GM23338 (cell line): ENCODE measurements at regions not wholly inside any gene's neighbourhood (a gene's known extent, or its start where the extent isn't known, plus 50 kb on each side); places are given as distances from the start of the nearest gene placed in this dataset.

ENCODE experiments used
- CTCF ChIP-seq, 2 experiments: fragments of 200-600 bp in 1 of 2; sonication (generic) in 1 of 2; conservative IDR thresholded peaks; 2 replicates each; pipeline versions ENCODE4 v1.5.1 to v1.6.1; 2016 to 2017; ENCODE audit warnings: antibody characterized with exemption in 2 of 2, low read depth in 2 of 2, mild to moderate bottlenecking in 2 of 2, moderate library complexity in 1 of 2
- ETS1 ChIP-seq: IDR thresholded peaks from 2 replicates; pipeline ENCODE4 v1.6.1; 2016; ENCODE audit warnings: antibody characterized with exemption
- EZH2 ChIP-seq: fragments of 200-600 bp; sonication (generic); IDR thresholded peaks from one replicate; pipeline ENCODE4 v1.8.0; 2017; ENCODE audit warnings: antibody characterized with exemption, mild to moderate bottlenecking, low read depth; ENCODE audit not compliant: unreplicated experiment
- JUNB ChIP-seq: IDR thresholded peaks from one replicate; pipeline ENCODE4 v1.6.1; 2016; ENCODE audit warnings: antibody characterized with exemption; ENCODE audit not compliant: unreplicated experiment
- POLR2AphosphoS5 ChIP-seq: IDR thresholded peaks from 2 replicates; pipeline ENCODE4 v1.6.1; 2016; ENCODE audit warnings: antibody characterized with exemption, low read depth
- REST ChIP-seq: IDR thresholded peaks from one replicate; pipeline ENCODE4 v1.6.1; 2018; ENCODE audit warnings: antibody characterized with exemption; ENCODE audit not compliant: unreplicated experiment

- no peak for TF ChIP-seq CTCF (conservative IDR thresholded peaks at IDR 0.05; ENCODE audit: low read depth in 2 of 2)
- no peak for TF ChIP-seq EZH2
- no peak for TF ChIP-seq POLR2AphosphoS5
- TF ChIP-seq JUNB = no peak
- TF ChIP-seq REST = no peak
- TF ChIP-seq ETS1 = no peak
Observed at GRCh38 chrX:122421434-122422121, 762.5 kb upstream of the GRIA3 start.
